Osteoblast (primary cell): ENCODE measurements at regions not wholly inside any gene's neighbourhood (a gene's known extent, or its start where the extent isn't known, plus 50 kb on each side); places are given as distances from the start of the nearest gene placed in this dataset.
"Not testable (repeated sequence)": the region's sequence is repeated elsewhere in the genome, so short reads cannot be mapped to it uniquely, and the experiment has no call there.

ENCODE experiments used
- DNase-seq: peaks from one replicate; pipeline ENCODE4 v3.0.0; 2011; ENCODE audit warnings: low spot score, mixed read lengths; ENCODE audit not compliant: insufficient read length; ENCODE audit errors: missing footprints
- H2AFZ ChIP-seq: 2 replicates; pipeline ENCODE4 v1.6.0; 2011; ENCODE audit warnings: mild to moderate bottlenecking, low read length
- H3K27ac ChIP-seq: 2 replicates; pipeline ENCODE4 v1.5.1; 2011; ENCODE audit warnings: mild to moderate bottlenecking, low read depth, low read length, moderate library complexity
- H3K27me3 ChIP-seq: 2 replicates; pipeline ENCODE4 v1.6.0; 2012; ENCODE audit warnings: mild to moderate bottlenecking, control low read depth, inconsistent platforms, low read length, moderate library complexity; ENCODE audit not compliant: insufficient read depth
- H3K36me3 ChIP-seq: 2 replicates; pipeline ENCODE4 v1.5.1; 2011; ENCODE audit warnings: mild to moderate bottlenecking, low read length, control low read depth, moderate library complexity; ENCODE audit not compliant: insufficient read depth
- H3K4me1 ChIP-seq: 2 replicates; pipeline ENCODE4 v1.5.1; 2011; ENCODE audit warnings: mild to moderate bottlenecking, low read length, control low read depth, moderate library complexity; ENCODE audit not compliant: insufficient read depth
- H3K4me2 ChIP-seq: 2 replicates; pipeline ENCODE4 v1.6.0; 2011; ENCODE audit warnings: mild to moderate bottlenecking, low read length; ENCODE audit not compliant: insufficient read depth
- H3K4me3 ChIP-seq: fragments of 200-600 bp; sonication (generic); 3 replicates; pipeline ENCODE4 v1.5.1; 2012; ENCODE audit warnings: mild to moderate bottlenecking, low read length, inconsistent platforms; ENCODE audit not compliant: insufficient read depth
- H3K79me2 ChIP-seq: 2 replicates; pipeline ENCODE4 v1.6.0; 2012; ENCODE audit warnings: mild to moderate bottlenecking, low read length, control low read depth, inconsistent platforms; ENCODE audit not compliant: insufficient read depth
- H3K9me3 ChIP-seq: 2 replicates; pipeline ENCODE4 v1.5.1; 2011; ENCODE audit warnings: low read depth, low read length, control low read depth
- H4K20me1 ChIP-seq: 2 replicates; pipeline ENCODE4 v1.6.0; 2012; ENCODE audit warnings: mild to moderate bottlenecking, low read length, control low read depth; ENCODE audit not compliant: insufficient read depth
- CTCF ChIP-seq: IDR thresholded peaks from 2 replicates; pipeline ENCODE4 v1.5.1; 2011; ENCODE audit warnings: mild to moderate bottlenecking, low read depth, low read length, moderate library complexity; ENCODE audit errors: extremely low read depth

- Histone ChIP-seq H3K79me2 (no peaks in the 10 kb centered on the region), H3K9me3 (no peaks in the 10 kb centered on the region), H3K27ac (no peak overlapping the region), H3K36me3 (no peaks in the 10 kb centered on the region), H3K4me1 (no peaks in the 10 kb centered on the region), H3K27me3 (no peaks in the 10 kb centered on the region), H3K4me2 (no peak overlapping the region), H2AFZ (peak overlapping the region; percentile 4), H4K20me1 (no peaks in the 10 kb centered on the region), H3K4me3 (no peak overlapping the region)
- TF ChIP-seq CTCF = no peak
- DNase-seq = no peak
Measured at GRCh38 chr3:189424922-189425321, 206.3 kb upstream of the TP63 start.

GRCh38 chr3:189429019-189429418 lies 202.2 kb upstream of the TP63 start:
- Histone ChIP-seq H3K36me3 (no peaks in the 10 kb centered on the region), H3K27me3 (no peaks in the 10 kb centered on the region), H3K79me2 (no peaks in the 10 kb centered on the region), H3K4me2 (no peak overlapping the region), H2AFZ (no peak overlapping the region), H3K27ac (no peak overlapping the region), H3K4me1 (no peaks in the 10 kb centered on the region), H3K4me3 (no peak overlapping the region), H3K9me3 (no peaks in the 10 kb centered on the region), H4K20me1 (no peaks in the 10 kb centered on the region)
- no peak for TF ChIP-seq CTCF
- DNase-seq = no peak

- Histone ChIP-seq H3K4me1 (no peaks in the 10 kb centered on the region), H4K20me1 (no peaks in the 10 kb centered on the region), H3K27me3 (no peaks in the 10 kb centered on the region), H3K9me3 (no peaks in the 10 kb centered on the region), H3K79me2 (no peaks in the 10 kb centered on the region), H3K4me3 (no peak overlapping the region), H3K36me3 (no peaks in the 10 kb centered on the region), H2AFZ (no peak overlapping the region), H3K4me2 (no peak overlapping the region), H3K27ac (no peak overlapping the region)
- no peak for DNase-seq
- no peak for TF ChIP-seq CTCF
Measured at GRCh38 chr3:189430166-189430565, 201.0 kb upstream of the TP63 start.

GRCh38 chr3:189442257-189442656 lies 188.9 kb upstream of the TP63 start:
- not testable (repeated sequence) for H3K27ac ChIP-seq, H3K79me2 ChIP-seq, H3K4me3 ChIP-seq, H3K36me3 ChIP-seq, H3K9me3 ChIP-seq, DNase-seq, H4K20me1 ChIP-seq, H3K27me3 ChIP-seq, H3K4me1 ChIP-seq, H2AFZ ChIP-seq, H3K4me2 ChIP-seq
